ENCODE measurements at regions not wholly inside any gene's neighbourhood (a gene's known extent, or its start where the extent isn't known, plus 50 kb on each side); places are given as distances from the start of the nearest gene placed in this dataset.
A peak's percentile ranks its signal among the peaks of the same experiment; 100 is the strongest.
"Not testable (repeated sequence)": the region's sequence is repeated elsewhere in the genome, so short reads cannot be mapped to it uniquely, and the experiment has no call there.

DNA sequence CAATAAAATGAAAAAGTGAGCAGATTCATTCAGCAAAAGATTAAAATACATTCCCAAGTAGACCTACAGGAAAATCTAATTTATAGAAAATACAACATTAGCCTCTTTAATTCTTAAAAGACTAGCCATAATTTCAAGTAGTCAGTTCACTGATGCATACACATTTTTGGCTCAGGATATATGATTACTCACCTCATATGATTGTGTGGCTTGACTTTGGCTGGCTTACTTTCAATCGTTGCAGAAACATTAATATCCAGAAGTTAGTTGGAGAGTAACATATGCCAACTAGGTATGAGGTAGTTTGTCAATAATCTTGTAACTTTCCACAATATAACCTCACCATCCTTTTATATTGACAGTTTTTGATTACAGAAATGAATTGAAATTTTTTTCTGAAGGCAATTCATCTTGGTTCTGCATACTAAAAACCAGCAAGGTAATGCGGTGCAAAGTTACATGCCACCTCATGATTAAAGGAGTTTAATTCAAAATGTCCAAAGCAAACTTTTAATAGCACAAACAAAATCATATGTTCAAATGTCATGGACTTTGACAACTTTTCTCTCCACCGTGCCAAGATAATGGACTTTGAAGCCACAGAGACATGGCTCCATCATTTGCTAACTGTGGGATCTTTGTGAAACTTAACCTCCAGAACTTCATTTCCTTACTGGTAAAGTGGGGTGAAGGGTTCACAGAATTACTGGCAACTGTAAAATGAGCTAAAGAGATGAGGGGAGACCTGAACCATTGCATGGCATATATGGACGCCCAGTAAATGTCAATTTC is 76.6 kb upstream of the PAM start:
- H3K4me3 ChIP-seq (ENCODE audit: low read length), result no peak overlapping the region
- peak; percentile 71 for DNase-seq (ENCODE audit: low read depth)
- TF ChIP-seq, protein P1, sequence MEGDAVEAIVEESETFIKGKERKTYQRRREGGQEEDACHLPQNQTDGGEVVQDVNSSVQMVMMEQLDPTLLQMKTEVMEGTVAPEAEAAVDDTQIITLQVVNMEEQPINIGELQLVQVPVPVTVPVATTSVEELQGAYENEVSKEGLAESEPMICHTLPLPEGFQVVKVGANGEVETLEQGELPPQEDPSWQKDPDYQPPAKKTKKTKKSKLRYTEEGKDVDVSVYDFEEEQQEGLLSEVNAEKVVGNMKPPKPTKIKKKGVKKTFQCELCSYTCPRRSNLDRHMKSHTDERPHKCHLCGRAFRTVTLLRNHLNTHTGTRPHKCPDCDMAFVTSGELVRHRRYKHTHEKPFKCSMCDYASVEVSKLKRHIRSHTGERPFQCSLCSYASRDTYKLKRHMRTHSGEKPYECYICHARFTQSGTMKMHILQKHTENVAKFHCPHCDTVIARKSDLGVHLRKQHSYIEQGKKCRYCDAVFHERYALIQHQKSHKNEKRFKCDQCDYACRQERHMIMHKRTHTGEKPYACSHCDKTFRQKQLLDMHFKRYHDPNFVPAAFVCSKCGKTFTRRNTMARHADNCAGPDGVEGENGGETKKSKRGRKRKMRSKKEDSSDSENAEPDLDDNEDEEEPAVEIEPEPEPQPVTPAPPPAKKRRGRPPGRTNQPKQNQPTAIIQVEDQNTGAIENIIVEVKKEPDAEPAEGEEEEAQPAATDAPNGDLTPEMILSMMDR (conservative IDR thresholded peaks at IDR 0.05; ENCODE audit: low read length), result no peak

DNA sequence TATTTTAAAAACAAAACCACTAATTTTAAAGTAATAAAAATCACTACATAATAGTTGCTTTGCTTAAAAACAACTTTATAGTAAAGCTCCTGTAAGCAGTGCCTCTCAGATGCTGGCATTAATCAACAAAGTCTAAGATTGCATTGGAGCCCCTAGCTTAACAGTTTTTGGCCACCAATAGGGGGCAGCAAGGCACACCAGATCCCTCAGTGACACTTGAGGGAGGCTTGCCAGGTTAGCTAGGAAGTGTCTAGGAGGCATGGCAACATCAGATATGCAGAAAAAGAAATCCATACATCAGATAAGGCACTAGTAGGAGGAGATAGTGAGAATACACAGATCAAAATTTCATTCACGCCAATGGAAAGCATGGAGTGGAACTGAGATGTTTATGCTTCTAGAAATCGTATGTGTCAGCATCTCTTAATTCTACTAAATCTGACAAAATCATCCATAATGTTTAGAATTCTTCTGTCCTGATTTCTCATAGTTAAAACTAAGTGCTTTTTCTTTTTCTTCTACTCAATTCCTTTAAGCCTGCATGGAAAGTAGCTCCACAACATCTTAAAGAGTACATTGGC is 73.6 kb upstream of the PAM start:
- TF ChIP-seq, protein P1 (conservative IDR thresholded peaks at IDR 0.05; ENCODE audit: low read length), result peak; percentile 89
- H3K4me3 ChIP-seq (ENCODE audit: low read length), result no peak overlapping the region
- DNase-seq (ENCODE audit: low read depth), result peak; percentile 72

DNA sequence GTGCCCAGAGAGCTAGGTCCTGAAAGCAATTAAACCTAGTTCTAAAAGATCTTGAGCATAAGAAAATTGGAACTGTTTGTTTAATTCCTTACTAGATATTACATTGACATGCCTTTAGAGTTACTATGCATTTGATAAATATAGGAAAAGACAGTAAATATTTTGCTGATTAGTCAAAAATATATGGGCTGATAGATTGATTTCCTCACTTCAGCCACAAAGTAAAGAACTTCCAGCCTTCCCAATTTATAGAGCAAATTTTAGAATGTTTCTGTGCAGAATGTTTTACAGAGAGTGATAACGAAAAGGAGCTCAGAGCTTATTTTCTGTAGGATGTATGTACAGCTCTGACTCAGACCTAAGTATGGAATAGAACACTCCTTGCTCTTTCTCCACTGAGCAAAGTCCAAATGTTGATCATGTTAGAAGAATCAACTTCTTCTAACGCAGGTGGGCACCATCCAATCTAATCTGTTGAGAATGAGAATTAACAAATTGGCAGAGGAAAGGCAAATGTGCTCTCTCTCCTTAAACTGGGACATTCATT is 72.9 kb upstream of the PAM start:
- TF ChIP-seq, protein P1 (conservative IDR thresholded peaks at IDR 0.05; ENCODE audit: low read length), result no peak
- H3K4me3 ChIP-seq (ENCODE audit: low read length), result no peak overlapping the region
- no peak for DNase-seq (ENCODE audit: low read depth)

DNA sequence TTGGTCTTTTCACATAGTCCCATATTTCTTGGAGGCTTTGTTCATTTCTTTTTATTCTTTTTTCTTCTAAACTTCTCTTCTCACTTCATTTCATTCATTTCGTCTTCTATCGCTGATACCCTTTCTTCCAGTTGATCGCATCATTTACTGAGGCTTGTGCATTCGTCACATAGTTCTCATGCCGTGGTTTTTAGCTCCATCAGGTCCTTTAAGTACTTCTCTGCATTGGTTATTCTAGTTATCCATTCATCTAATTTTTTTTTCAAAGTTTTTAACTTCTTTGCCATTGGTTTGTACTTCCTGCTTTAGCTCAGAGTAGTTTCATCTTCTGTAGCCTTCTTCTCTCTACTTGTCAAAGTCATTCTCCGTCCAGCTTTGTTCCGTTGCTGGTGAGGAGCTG is 67.0 kb upstream of the PAM start:
- not testable (repeated sequence) for DNase-seq (ENCODE audit: low read depth)

DNA sequence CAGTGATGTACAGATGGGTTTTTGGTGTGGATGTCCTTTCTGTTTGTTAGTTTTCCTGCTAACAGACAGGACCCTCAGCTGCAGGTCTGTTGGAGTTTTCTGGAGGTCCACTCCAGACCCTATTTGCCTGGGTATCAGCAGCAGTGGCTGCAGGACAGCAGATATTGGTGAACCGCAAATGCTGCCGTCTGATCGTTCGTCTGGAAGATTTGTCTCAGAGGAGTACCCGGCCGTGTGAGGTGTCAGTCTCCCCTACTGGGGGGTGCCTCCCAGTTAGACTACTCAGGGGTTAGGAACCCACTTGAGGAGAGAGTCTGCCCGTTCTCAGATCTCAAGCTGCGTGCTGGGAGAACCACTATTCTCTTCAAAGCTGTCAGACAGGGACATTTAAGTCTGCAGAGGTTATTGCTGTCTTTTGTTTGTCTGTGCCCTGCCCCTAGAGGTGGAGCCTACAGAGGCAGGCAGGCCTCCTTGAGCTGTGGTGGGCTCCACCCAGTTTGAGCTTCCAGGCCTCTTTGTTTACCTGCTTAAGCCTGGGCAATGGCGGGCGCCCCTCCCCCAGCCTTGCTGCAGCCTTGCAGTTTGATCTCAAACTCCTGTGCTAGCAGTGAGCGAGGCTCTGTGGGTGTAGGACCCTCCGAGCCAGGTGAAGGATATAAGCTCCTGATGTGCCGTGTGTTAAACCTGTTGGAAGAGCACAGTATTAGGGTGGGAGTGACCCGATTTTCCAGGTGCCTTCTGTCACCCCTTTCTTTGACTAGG is 66.3 kb upstream of the PAM start:
- H3K4me3 ChIP-seq (ENCODE audit: low read length); DNase-seq (ENCODE audit: low read depth): not testable (repeated sequence)

More for the DNA sequence above, 67.0 kb upstream of the PAM start:
- not testable (repeated sequence) for H3K4me3 ChIP-seq (ENCODE audit: low read length)

DNA sequence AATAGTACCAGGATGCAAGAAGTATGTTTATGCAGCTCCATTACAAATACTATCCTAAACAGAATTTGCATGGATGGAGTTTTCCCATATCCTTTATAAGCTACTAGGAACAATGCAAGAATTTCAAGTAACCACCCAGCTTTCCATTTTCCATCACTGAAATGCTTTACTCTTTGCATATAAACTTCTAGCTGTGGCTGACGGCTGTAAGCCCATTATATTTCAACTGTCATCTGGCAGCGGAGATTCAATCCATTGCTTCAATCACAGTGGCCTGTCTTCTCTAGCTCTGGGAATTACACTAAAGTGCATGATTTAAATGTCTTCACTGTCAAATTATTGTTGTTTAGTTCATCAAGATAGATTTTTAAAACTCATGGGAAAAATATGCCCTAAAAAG is 64.2 kb upstream of the PAM start:
- no peak overlapping the region for H3K4me3 ChIP-seq (ENCODE audit: low read length)
- TF ChIP-seq, protein P1 (conservative IDR thresholded peaks at IDR 0.05; ENCODE audit: low read length), result no peak
- no peak for DNase-seq (ENCODE audit: low read depth)

DNA sequence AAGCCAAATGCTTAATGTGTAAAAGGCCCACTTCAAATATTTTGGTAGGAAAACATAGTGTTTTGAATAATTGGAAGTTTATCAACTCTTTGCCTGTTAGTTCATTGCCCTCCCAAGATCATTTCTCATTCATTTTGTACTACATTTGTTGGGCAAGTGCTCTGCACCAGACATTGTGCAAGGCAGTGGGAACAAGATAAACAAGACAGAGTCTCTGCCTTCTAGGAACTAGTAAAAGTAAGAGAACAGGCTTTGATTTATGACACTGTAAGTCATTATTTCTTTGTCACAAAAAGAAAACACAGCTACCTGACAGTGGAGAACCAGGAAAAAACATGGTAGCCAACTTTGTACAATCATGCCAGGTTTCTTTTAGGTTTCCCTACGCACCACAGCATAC is 63.7 kb upstream of the PAM start:
- DNase-seq (ENCODE audit: low read depth), result peak; percentile 21
- no peak overlapping the region for H3K4me3 ChIP-seq (ENCODE audit: low read length)
- TF ChIP-seq, protein P1 (conservative IDR thresholded peaks at IDR 0.05; ENCODE audit: low read length), result no peak
